ENCODE measurements at regions not wholly inside any gene's neighbourhood (a gene's known extent, or its start where the extent isn't known, plus 50 kb on each side); places are given as distances from the start of the nearest gene placed in this dataset.

- no peaks in the 10 kb centered on the region for H3K36me3 ChIP-seq (ENCODE audit: control insufficient read depth in 2 of 3, insufficient read depth in 3 of 3, low read length in 3 of 3)
- no peak for TF ChIP-seq CTCF (IDR thresholded peaks at IDR 0.05; ENCODE audit: borderline replicate concordance, extremely low read depth, insufficient read depth)
- H3K27me3 ChIP-seq (ENCODE audit: control insufficient read depth, insufficient read depth, low read length) = no peaks in the 10 kb centered on the region
- H3K4me1 ChIP-seq (ENCODE audit: control insufficient read depth in 2 of 3, insufficient read depth in 2 of 3, low read depth in 1 of 3, low read length in 3 of 3) = no peaks in the 10 kb centered on the region
- no peak for FAIRE-seq
- H3K4me3 ChIP-seq (ENCODE audit: low read length in 3 of 3) = no peak overlapping the region
- no peak overlapping the region for H3K9ac ChIP-seq (ENCODE audit: low read length in 3 of 3)
- H3K9me3 ChIP-seq (ENCODE audit: control insufficient read depth in 2 of 3, insufficient read depth in 1 of 3, low read length in 3 of 3) = no peaks in the 10 kb centered on the region
- H3K27ac ChIP-seq (ENCODE audit: low read depth in 2 of 2, low read length in 2 of 2) = no peak overlapping the region
- DNase-seq = peak in 1 of 5 donors; percentile 61
- intact Hi-C loops (cut with DNase I) = no loop called here
Observed at GRCh38 chr18:67977067-67977616, 460.6 kb upstream of the DSEL start.

GRCh38 chr18:67973916-67974315 is 457.4 kb upstream of the DSEL start:
- no peaks in the 10 kb centered on the region for H3K4me1 ChIP-seq (ENCODE audit: control insufficient read depth in 2 of 3, insufficient read depth in 2 of 3, low read depth in 1 of 3, low read length in 3 of 3)
- no peak overlapping the region for H3K4me3 ChIP-seq (ENCODE audit: low read length in 3 of 3)
- H3K9me3 ChIP-seq (ENCODE audit: control insufficient read depth in 2 of 3, insufficient read depth in 1 of 3, low read length in 3 of 3) = no peaks in the 10 kb centered on the region
- no peak overlapping the region for H3K27ac ChIP-seq (ENCODE audit: low read depth in 2 of 2, low read length in 2 of 2)
- DNase-seq = no peak
- intact Hi-C loops (cut with DNase I) = no loop called here
- H3K27me3 ChIP-seq (ENCODE audit: control insufficient read depth, insufficient read depth, low read length) = no peaks in the 10 kb centered on the region
- H3K36me3 ChIP-seq (ENCODE audit: control insufficient read depth in 2 of 3, insufficient read depth in 3 of 3, low read length in 3 of 3) = no peaks in the 10 kb centered on the region
- H3K9ac ChIP-seq (ENCODE audit: low read length in 3 of 3) = no peak overlapping the region
- no peak for FAIRE-seq
- TF ChIP-seq CTCF (IDR thresholded peaks at IDR 0.05; ENCODE audit: borderline replicate concordance, extremely low read depth, insufficient read depth) = no peak

- Histone ChIP-seq H3K36me3 (ENCODE audit: control insufficient read depth in 2 of 3, insufficient read depth in 3 of 3, low read length in 3 of 3) (no peaks in the 10 kb centered on the region), H3K4me3 (ENCODE audit: low read length in 3 of 3) (no peak overlapping the region), H3K27me3 (ENCODE audit: control insufficient read depth, insufficient read depth, low read length) (no peaks in the 10 kb centered on the region), H3K9me3 (ENCODE audit: control insufficient read depth in 2 of 3, insufficient read depth in 1 of 3, low read length in 3 of 3) (no peaks in the 10 kb centered on the region), H3K9ac (ENCODE audit: low read length in 3 of 3) (no peak overlapping the region), H3K4me1 (ENCODE audit: control insufficient read depth in 2 of 3, insufficient read depth in 2 of 3, low read depth in 1 of 3, low read length in 3 of 3) (no peaks in the 10 kb centered on the region), H3K27ac (ENCODE audit: low read depth in 2 of 2, low read length in 2 of 2) (no peak overlapping the region)
- TF ChIP-seq CTCF (IDR thresholded peaks at IDR 0.05; ENCODE audit: borderline replicate concordance, extremely low read depth, insufficient read depth) = no peak
- FAIRE-seq (no peak), DNase-seq (no peak)
- intact Hi-C loops (cut with DNase I) = no loop called here
Observed at GRCh38 chr18:67969458-67969857, 452.9 kb upstream of the DSEL start.

- DNase-seq = no peak
- H3K36me3 ChIP-seq (ENCODE audit: control insufficient read depth in 2 of 3, insufficient read depth in 3 of 3, low read length in 3 of 3) = no peaks in the 10 kb centered on the region
- intact Hi-C loops (cut with DNase I) = no loop called here
- H3K9ac ChIP-seq (ENCODE audit: low read length in 3 of 3) = no peak overlapping the region
- FAIRE-seq = no peak
- H3K4me3 ChIP-seq (ENCODE audit: low read length in 3 of 3) = no peak overlapping the region
- no peak overlapping the region for H3K27ac ChIP-seq (ENCODE audit: low read depth in 2 of 2, low read length in 2 of 2)
- no peaks in the 10 kb centered on the region for H3K9me3 ChIP-seq (ENCODE audit: control insufficient read depth in 2 of 3, insufficient read depth in 1 of 3, low read length in 3 of 3)
- TF ChIP-seq CTCF (IDR thresholded peaks at IDR 0.05; ENCODE audit: borderline replicate concordance, extremely low read depth, insufficient read depth) = no peak
- no peaks in the 10 kb centered on the region for H3K4me1 ChIP-seq (ENCODE audit: control insufficient read depth in 2 of 3, insufficient read depth in 2 of 3, low read depth in 1 of 3, low read length in 3 of 3)
- H3K27me3 ChIP-seq (ENCODE audit: control insufficient read depth, insufficient read depth, low read length) = no peaks in the 10 kb centered on the region
Observed at GRCh38 chr18:67966224-67966623, 449.7 kb upstream of the DSEL start.
